Inferior parietal cortex (tissue), 1 donor: ENCODE measurements at regions not wholly inside any gene's neighbourhood (a gene's known extent, or its start where the extent isn't known, plus 50 kb on each side); places are given as distances from the start of the nearest gene placed in this dataset.

Source experiments
- DNase-seq: peaks from one replicate; pipeline ENCODE4 v3.0.0-alpha.2; 2016; ENCODE audit errors: extremely low spot score

DNA sequence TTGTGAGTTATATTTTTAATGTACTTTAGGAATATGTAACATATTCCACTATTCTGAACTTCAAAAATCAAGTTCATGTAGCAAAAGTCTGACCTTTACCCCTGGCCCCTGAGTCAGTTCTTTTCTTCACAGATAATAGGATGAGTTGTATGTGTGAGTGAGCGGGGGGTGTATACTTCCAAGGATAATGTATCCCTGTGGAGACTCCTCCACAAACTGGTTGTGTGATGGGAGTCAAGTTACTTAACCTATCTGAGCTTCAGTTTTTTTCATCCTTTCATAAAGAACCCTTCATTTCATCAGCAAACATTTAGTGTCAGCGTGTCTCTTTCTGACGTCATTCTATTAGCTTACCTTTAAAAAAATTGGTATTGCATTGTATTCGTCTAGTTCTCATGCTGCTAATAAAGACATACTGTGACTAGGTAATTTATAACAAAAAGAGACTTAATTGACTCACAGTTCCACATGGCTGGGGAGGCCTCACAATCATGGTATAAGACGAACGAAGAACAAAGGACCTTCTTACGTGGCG lies 288.1 kb upstream of the GPC6 start:
- no peak for DNase-seq

- DNase-seq: no peak
These were observed 285.4 kb upstream of the GPC6 start for GRCh38 chr13:92941167-92941566.

DNA sequence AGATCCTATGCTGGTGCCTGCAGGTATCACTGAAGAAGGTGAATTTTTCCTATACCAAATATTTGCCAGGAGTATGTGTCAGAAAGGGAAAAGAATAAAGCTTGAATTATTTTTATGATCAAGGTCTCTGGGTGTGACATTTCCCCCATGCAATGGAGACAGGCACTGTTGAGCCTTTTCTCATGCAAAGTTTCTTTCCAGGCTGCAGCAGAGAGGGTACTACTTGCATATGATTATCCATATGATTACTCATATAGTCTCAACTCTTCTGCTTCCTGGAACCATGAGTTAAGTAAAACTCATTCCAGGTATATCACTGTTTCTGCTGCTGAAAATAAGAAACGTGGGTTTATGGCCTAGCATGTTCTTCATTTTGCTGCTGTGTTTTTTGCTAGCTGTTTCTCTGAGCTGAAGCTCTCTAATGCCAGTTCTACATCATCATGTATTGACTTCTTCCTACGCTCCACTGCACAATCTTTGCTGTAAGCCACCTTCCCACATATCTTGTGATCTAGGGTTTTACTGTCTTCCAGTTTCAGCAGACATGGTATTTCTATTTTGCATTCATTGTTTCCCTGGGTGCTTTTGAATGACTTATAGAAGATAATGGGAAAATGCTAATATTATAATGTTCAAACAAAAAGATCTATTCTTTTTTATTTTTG lies 278.7 kb upstream of the GPC6 start:
- DNase-seq: no peak

GRCh38 chr13:92950771-92951170 lies 275.8 kb upstream of the GPC6 start:
- no peak for DNase-seq

- DNase-seq: no peak
These were observed 275.2 kb upstream of the GPC6 start for GRCh38 chr13:92951273-92951890.

- no peak for DNase-seq
These were observed 274.4 kb upstream of the GPC6 start for GRCh38 chr13:92952161-92952560.

GRCh38 chr13:92954746-92955145 lies 271.9 kb upstream of the GPC6 start:
- no peak for DNase-seq

GRCh38 chr13:92959790-92960189 lies 266.8 kb upstream of the GPC6 start:
- no peak for DNase-seq

DNA sequence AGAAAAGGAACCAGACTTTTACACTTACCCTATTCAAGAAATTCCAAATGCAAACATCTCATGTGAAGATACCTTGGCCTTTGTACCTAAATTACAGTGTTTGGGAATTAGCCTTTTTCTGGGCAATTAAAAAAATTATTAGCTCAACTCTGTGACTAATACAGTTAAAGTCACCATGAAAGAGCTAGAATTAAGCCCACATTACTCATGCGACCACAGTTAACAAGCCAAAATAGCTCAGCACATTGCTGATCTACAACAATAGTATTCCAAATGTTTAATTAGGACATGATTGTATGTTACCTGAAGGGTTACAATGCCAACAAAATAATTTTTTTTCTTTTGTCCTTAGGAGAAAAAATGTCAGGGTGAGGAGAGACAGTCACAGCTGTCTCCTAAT lies 263.6 kb upstream of the GPC6 start:
- no peak for DNase-seq

DNA sequence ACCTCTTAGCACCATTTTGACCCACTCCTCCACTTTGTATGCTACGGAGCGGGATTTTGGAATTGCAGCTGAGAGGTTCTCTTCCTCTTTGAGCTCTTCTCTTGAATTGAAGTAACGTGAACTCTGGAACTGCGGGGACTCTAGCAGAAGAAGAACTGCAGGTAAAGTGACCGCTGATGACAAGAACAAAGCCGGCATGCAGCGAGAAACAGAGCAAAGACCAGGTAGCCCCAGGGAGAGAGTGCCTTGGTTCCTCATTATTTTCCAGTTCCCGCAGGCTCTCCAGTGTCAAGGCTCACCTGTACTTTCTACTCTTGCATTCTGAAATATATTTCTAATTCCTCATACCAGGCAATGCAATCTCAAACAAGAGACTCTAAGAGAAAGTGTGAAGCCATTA lies 260.3 kb upstream of the GPC6 start:
- DNase-seq: no peak

GRCh38 chr13:92966900-92967299 lies 259.7 kb upstream of the GPC6 start:
- no peak for DNase-seq

GRCh38 chr13:92967923-92968322 lies 258.7 kb upstream of the GPC6 start:
- no peak for DNase-seq

DNA sequence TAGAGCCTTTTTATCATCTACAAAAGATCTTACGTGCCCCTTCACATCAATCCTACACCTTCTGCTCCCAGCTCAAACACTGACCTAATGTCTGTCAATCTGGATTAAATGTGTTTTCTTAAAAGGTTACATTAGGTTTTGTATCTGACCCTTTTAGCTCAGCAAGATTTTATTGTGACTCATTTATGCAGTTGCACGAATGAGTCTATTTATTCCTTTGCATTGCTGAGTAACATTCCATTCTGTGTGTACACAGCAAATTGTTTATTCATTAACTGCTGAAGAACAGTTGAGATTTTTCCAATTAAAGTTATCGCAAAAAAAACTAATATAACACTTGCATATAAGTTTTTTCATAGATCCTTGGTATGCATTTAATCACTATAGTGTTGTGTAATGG lies 253.9 kb upstream of the GPC6 start:
- no peak for DNase-seq

- no peak for DNase-seq
These were observed 251.6 kb upstream of the GPC6 start for GRCh38 chr13:92974905-92975429.

DNA sequence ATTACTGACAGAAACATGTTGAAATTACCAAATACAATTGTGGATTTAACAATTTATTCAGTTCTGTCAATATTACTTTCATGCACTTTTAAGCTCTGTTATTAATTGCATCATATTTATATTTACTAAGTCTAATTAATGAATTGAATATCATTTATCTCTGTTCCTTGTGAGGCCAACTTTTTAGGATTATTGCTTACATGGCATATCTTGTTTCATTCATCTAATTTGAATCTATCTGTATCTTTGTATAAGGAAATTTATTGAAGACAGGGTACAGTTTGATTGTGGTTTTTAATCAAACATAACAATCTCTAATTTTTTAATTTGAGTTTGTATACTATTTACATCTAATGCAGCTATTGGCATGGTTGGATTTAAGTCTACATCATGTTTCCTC lies 249.9 kb upstream of the GPC6 start:
- no peak for DNase-seq

DNA sequence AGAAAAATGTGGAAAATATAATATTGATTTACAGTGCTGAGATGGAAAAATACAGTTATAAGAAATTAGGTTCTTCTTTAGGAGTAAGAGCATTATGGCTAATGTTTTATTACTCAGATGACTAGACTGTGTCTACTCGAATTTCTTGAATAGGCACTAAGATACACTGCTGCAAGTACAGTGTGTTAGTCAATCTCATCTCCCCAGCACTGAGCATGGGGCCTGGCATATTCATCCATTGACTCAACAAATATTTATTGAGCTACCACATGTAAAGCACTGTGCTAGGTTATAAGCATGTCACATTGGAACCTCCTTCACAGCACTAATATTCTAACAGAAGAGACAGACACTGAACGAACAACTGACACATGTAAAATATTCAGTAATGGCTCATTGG lies 242.5 kb upstream of the GPC6 start:
- DNase-seq: no peak

GRCh38 chr13:92989301-92989700 lies 237.3 kb upstream of the GPC6 start:
- DNase-seq: no peak

GRCh38 chr13:92991692-92992091 lies 234.9 kb upstream of the GPC6 start:
- DNase-seq: no peak

- no peak for DNase-seq
These were observed 232.6 kb upstream of the GPC6 start for GRCh38 chr13:92994056-92994455.

- no peak for DNase-seq
These were observed 224.6 kb upstream of the GPC6 start for GRCh38 chr13:93001866-93002461.

GRCh38 chr13:93003531-93003930 lies 223.1 kb upstream of the GPC6 start:
- no peak for DNase-seq

DNA sequence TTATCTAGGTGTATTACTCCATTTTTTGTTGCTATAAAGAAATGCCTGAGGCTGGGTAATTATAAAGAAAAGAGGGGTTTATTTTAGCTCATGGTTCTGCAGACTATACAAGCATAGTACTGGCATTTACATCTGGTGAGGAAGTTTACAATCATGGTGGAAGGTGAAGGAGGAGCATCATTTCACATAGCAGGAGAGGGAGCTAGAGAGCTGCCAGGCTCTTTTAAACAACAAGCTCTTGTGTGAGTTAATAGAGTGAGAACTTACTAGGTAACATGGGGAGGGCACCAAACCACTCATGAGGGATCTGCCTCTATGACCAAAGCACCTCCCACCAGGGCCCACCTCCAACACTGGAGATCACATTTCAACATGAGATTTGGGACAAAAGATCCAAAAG lies 221.7 kb upstream of the GPC6 start:
- DNase-seq: no peak

DNA sequence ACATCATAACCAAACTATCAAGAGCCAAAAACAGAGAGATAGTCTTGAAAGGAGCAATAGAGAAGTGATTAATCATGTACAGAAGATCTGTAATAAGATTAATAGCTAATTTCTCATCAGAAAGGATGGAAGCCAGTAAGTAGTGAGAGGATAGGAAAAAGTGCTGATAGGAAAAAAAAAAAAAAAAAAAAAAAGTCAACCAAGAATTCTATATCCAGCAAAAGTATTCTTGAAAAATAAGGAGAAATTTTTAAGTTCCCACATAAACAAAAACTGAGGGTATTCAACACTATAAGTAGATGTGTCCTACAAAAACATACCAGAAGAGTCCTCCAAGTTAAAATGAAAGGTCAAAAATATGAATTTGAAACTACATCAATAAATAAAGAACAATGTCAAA lies 218.7 kb upstream of the GPC6 start:
- no peak for DNase-seq
